H9 (cell line): ENCODE measurements at regions not wholly inside any gene's neighbourhood (a gene's known extent, or its start where the extent isn't known, plus 50 kb on each side); places are given as distances from the start of the nearest gene placed in this dataset.

Experiments used
- DNase-seq: peaks from one replicate; pipeline ENCODE4 v3.0.0-alpha.2; 2017
- H2AFZ ChIP-seq: one replicate; pipeline ENCODE4 v1.6.1; 2013; ENCODE audit warnings: mild to moderate bottlenecking, low read length, control low read depth, moderate library complexity
- H2AK5ac ChIP-seq: 2 replicates; pipeline ENCODE4 v1.6.1; 2013; ENCODE audit warnings: low read length, control low read depth, mixed read lengths; ENCODE audit not compliant: insufficient read length
- H2BK120ac ChIP-seq: one replicate; pipeline ENCODE4 v1.6.1; 2013; ENCODE audit warnings: low read depth, mild to moderate bottlenecking, low read length, control low read depth, inconsistent platforms; ENCODE audit not compliant: poor library complexity, severe bottlenecking
- H2BK12ac ChIP-seq: 2 replicates; pipeline ENCODE4 v1.6.1; 2013; ENCODE audit warnings: low read length, control low read depth, mixed read lengths, low read depth; ENCODE audit not compliant: insufficient read length
- H2BK15ac ChIP-seq: 2 replicates; pipeline ENCODE4 v1.6.1; 2013; ENCODE audit warnings: low read depth, low read length, control low read depth
- H2BK20ac ChIP-seq: one replicate; pipeline ENCODE4 v1.6.1; 2013; ENCODE audit warnings: low read depth, mild to moderate bottlenecking, low read length, control low read depth, inconsistent platforms; ENCODE audit not compliant: poor library complexity, severe bottlenecking
- H2BK5ac ChIP-seq: 2 replicates; pipeline ENCODE4 v1.6.1; 2013; ENCODE audit warnings: low read length, control low read depth, mixed read lengths; ENCODE audit not compliant: insufficient read length
- H3K14ac ChIP-seq: 2 replicates; pipeline ENCODE4 v1.6.1; 2013; ENCODE audit warnings: low read length, control low read depth; ENCODE audit not compliant: insufficient read depth
- H3K18ac ChIP-seq: 2 replicates; pipeline ENCODE4 v1.6.1; 2013; ENCODE audit warnings: low read depth, mild to moderate bottlenecking, mixed read lengths, low read length, control low read depth; ENCODE audit not compliant: insufficient read length
- H3K23ac ChIP-seq: 2 replicates; pipeline ENCODE4 v1.6.1; 2013; ENCODE audit warnings: low read length, control low read depth, mixed read lengths, low read depth; ENCODE audit not compliant: insufficient read length
- H3K23me2 ChIP-seq: 2 replicates; pipeline ENCODE4 v1.6.1; 2013; ENCODE audit warnings: low read depth, mild to moderate bottlenecking, mixed read lengths, low read length, control low read depth; ENCODE audit not compliant: insufficient read length, poor library complexity, severe bottlenecking
- H3K27ac ChIP-seq: 2 replicates; pipeline ENCODE4 v1.5.1; 2013; ENCODE audit warnings: low read length, control low read depth, mixed read lengths, low read depth; ENCODE audit not compliant: insufficient read length
- H3K27me3 ChIP-seq: 2 replicates; pipeline ENCODE4 v1.6.1; 2013; ENCODE audit warnings: low read length, control low read depth, inconsistent platforms; ENCODE audit not compliant: insufficient read depth
- H3K4ac ChIP-seq: 2 replicates; pipeline ENCODE4 v1.6.1; 2013; ENCODE audit warnings: low read depth, mild to moderate bottlenecking, control low read depth, inconsistent platforms, low read length, moderate library complexity
- H3K4me1 ChIP-seq: 2 replicates; pipeline ENCODE4 v1.6.1; 2013; ENCODE audit warnings: low read length, control low read depth, inconsistent platforms; ENCODE audit not compliant: insufficient read depth
- H3K4me2 ChIP-seq: 2 replicates; pipeline ENCODE4 v1.6.1; 2013; ENCODE audit warnings: low read length, control low read depth, mixed read lengths; ENCODE audit not compliant: insufficient read length, insufficient read depth
- H3K56ac ChIP-seq: 2 replicates; pipeline ENCODE4 v1.6.1; 2013; ENCODE audit warnings: low read depth, mild to moderate bottlenecking, mixed read lengths, low read length, control low read depth; ENCODE audit not compliant: insufficient read length
- H3K79me1 ChIP-seq: 2 replicates; pipeline ENCODE4 v1.6.1; 2013; ENCODE audit warnings: low read depth, mild to moderate bottlenecking, moderate library complexity, low read length, control low read depth, inconsistent platforms; ENCODE audit not compliant: insufficient read depth, poor library complexity, severe bottlenecking
- H3K79me2 ChIP-seq: 2 replicates; pipeline ENCODE4 v1.6.1; 2013; ENCODE audit warnings: low read length, control low read depth, inconsistent platforms; ENCODE audit not compliant: insufficient read depth
- H3K9ac ChIP-seq: 2 replicates; pipeline ENCODE4 v1.6.1; 2013; ENCODE audit warnings: low read length, control low read depth, mixed read lengths; ENCODE audit not compliant: insufficient read length; ENCODE audit errors: extremely low read depth
- H3K9me3 ChIP-seq: one replicate; pipeline ENCODE4 v1.6.1; 2013; ENCODE audit warnings: low read depth, low read length, inconsistent platforms; ENCODE audit not compliant: control insufficient read depth
- H3T11ph ChIP-seq: one replicate; pipeline ENCODE4 v1.6.1; 2013; ENCODE audit warnings: mild to moderate bottlenecking, low read length, control low read depth, inconsistent platforms
- H4K20me1 ChIP-seq: one replicate; pipeline ENCODE4 v1.6.1; 2013; ENCODE audit not compliant: control insufficient read depth, insufficient read length, insufficient read depth
- H4K5ac ChIP-seq: 2 replicates; pipeline ENCODE4 v1.6.1; 2013; ENCODE audit warnings: low read depth, mild to moderate bottlenecking, mixed read lengths, low read length, control low read depth; ENCODE audit not compliant: insufficient read length
- H4K8ac ChIP-seq: replicated peaks from 2 replicates; pipeline ENCODE4 v1.6.1; 2013; ENCODE audit warnings: low read length, control low read depth, mixed read lengths, low read depth; ENCODE audit not compliant: insufficient read length
- H4K91ac ChIP-seq: 2 replicates; pipeline ENCODE4 v1.6.1; 2013; ENCODE audit warnings: low read depth, mild to moderate bottlenecking, moderate library complexity, mixed read lengths, low read length, control low read depth; ENCODE audit not compliant: insufficient read length
- H3K27ac Mint-ChIP-seq, 3 experiments: 2 replicates in 2 of 3; 3 replicates in 1 of 3; pipeline ENCODE4 v1.8.0; 2020 to 2021; ENCODE audit warnings: mixed read lengths in 3 of 3, mild to moderate bottlenecking in 1 of 3, moderate library complexity in 1 of 3
- H3K27me3 Mint-ChIP-seq: 2 replicates; pipeline ENCODE4 v1.8.0; 2021; ENCODE audit warnings: low read depth, mild to moderate bottlenecking, moderate library complexity, mixed read lengths
- H3K36me3 Mint-ChIP-seq, 3 experiments: 2 replicates in 2 of 3; 3 replicates in 1 of 3; pipeline ENCODE4 v1.8.0; 2020 to 2021; ENCODE audit warnings: low read depth in 3 of 3, mixed read lengths in 3 of 3; ENCODE audit not compliant: insufficient read depth in 1 of 3
- H3K4me1 Mint-ChIP-seq, 2 experiments: 2 replicates each; pipeline ENCODE4 v1.8.0; 2020; ENCODE audit warnings: mixed read lengths in 2 of 2
- H3K4me3 Mint-ChIP-seq, 2 experiments: 2 replicates in 1 of 2; 3 replicates in 1 of 2; pipeline ENCODE4 v1.8.0; 2020 to 2021; ENCODE audit warnings: mild to moderate bottlenecking in 2 of 2, mixed read lengths in 2 of 2, moderate library complexity in 1 of 2
- H3K9me3 Mint-ChIP-seq, 2 experiments: 2 replicates in 1 of 2; 3 replicates in 1 of 2; pipeline ENCODE4 v1.8.0; 2020; ENCODE audit warnings: mild to moderate bottlenecking in 2 of 2, mixed read lengths in 2 of 2, moderate library complexity in 1 of 2
- CTCF ChIP-seq: fragments of 200-600 bp; sonication (generic); conservative IDR thresholded peaks from 3 replicates; pipeline ENCODE4 v1.8.0; 2021; ENCODE audit warnings: antibody characterized with exemption, mild to moderate bottlenecking
- WGBS: extraction: QIAGEN DNeasy Blood & Tissue Kit; methylation state at CpG from one replicate; pipeline ENCODE4 v1.1.7; 2013; ENCODE audit warnings: missing lambda C conversion rate, low lambda C conversion rate, mixed read lengths; ENCODE audit not compliant: insufficient read length; ENCODE audit errors: extremely low coverage; 5-methylcytosine and 5-hydroxymethylcytosine counted together

- H2BK120ac ChIP-seq: no peak overlapping the region
- no peaks in the 10 kb centered on the region for H3K79me2 ChIP-seq
- H2BK15ac ChIP-seq: no peak overlapping the region
- Mint-ChIP-seq H3K4me3 (no peak overlapping the region), H3K36me3 (no peaks in the 10 kb centered on the region; a peak in 1 of 7 replicates), H3K9me3 (no peaks in the 10 kb centered on the region), H3K4me1 (peaks cover 18 to 21% of the 10 kb centered on the region in 2 experiments), H3K27me3 (no peaks in the 10 kb centered on the region), H3K27ac (no peak overlapping the region)
- H3K79me1 ChIP-seq: no peaks in the 10 kb centered on the region
- H2BK20ac ChIP-seq: no peak overlapping the region
- H3K23me2 ChIP-seq: no peaks in the 10 kb centered on the region
- H3K23ac ChIP-seq: no peak overlapping the region
- H2BK5ac ChIP-seq: no peak overlapping the region
- H3T11ph ChIP-seq: no peak overlapping the region
- H4K20me1 ChIP-seq: no peaks in the 10 kb centered on the region
- H2AFZ ChIP-seq: no peak overlapping the region
- no peaks in the 10 kb centered on the region for H3K4me1 ChIP-seq
- no peak for TF ChIP-seq CTCF
- H3K14ac ChIP-seq: no peak overlapping the region
- no peak overlapping the region for H3K4ac ChIP-seq
- no peak overlapping the region for H2BK12ac ChIP-seq
- H3K27ac ChIP-seq: no peak overlapping the region
- no peak overlapping the region for H3K4me2 ChIP-seq
- no CpG with 5 or more reads among the region's 2 CpGs for WGBS
- no peak overlapping the region for H2AK5ac ChIP-seq
- H3K9me3 ChIP-seq: no peaks in the 10 kb centered on the region
- H3K56ac ChIP-seq: no peak overlapping the region
- no peak overlapping the region for H4K5ac ChIP-seq
- no peaks in the 10 kb centered on the region for H3K27me3 ChIP-seq
- H4K91ac ChIP-seq: no peak overlapping the region
- H3K9ac ChIP-seq: no peak overlapping the region
- no peak overlapping the region for H4K8ac ChIP-seq
- DNase-seq: no peak
- H3K18ac ChIP-seq: no peak overlapping the region
Measured at GRCh38 chr16:52384378-52384777, 162.6 kb downstream of the TOX3 start.
